Mesothelial cell of epicardium (in vitro differentiated cells): ENCODE measurements at regions not wholly inside any gene's neighbourhood (a gene's known extent, or its start where the extent isn't known, plus 50 kb on each side); places are given as distances from the start of the nearest gene placed in this dataset.
A peak's percentile ranks its signal among the peaks of the same experiment; 100 is the strongest.

Experiments used
- DNase-seq, 2 experiments: peaks; one replicate each; pipeline ENCODE4 v3.0.0; 2021; ENCODE audit warnings: low spot score in 2 of 2; ENCODE audit not compliant: unreplicated experiment in 2 of 2
- H3K27ac Mint-ChIP-seq: 2 replicates; pipeline ENCODE4 v1.8.0; 2021; ENCODE audit warnings: mixed read lengths
- H3K27me3 Mint-ChIP-seq: 2 replicates; pipeline ENCODE4 v1.8.0; 2021; ENCODE audit warnings: low read depth, mixed read lengths
- H3K36me3 Mint-ChIP-seq: 2 replicates; pipeline ENCODE4 v1.8.0; 2021; ENCODE audit warnings: mixed read lengths
- H3K4me1 Mint-ChIP-seq: 2 replicates; pipeline ENCODE4 v1.8.0; 2021; ENCODE audit warnings: mixed read lengths
- H3K4me3 Mint-ChIP-seq: 2 replicates; pipeline ENCODE4 v1.8.0; 2021; ENCODE audit warnings: mild to moderate bottlenecking, moderate library complexity, mixed read lengths
- H3K9me3 Mint-ChIP-seq: 2 replicates; pipeline ENCODE4 v1.8.0; 2021; ENCODE audit warnings: mixed read lengths
- TF ChIP-seq, protein P1 (sequence below): fragments of 200-600 bp; sonication (generic); IDR thresholded peaks from one replicate; pipeline ENCODE4 v1.5.0; 2021; ENCODE audit warnings: antibody characterized with exemption; ENCODE audit not compliant: unreplicated experiment

DNA sequence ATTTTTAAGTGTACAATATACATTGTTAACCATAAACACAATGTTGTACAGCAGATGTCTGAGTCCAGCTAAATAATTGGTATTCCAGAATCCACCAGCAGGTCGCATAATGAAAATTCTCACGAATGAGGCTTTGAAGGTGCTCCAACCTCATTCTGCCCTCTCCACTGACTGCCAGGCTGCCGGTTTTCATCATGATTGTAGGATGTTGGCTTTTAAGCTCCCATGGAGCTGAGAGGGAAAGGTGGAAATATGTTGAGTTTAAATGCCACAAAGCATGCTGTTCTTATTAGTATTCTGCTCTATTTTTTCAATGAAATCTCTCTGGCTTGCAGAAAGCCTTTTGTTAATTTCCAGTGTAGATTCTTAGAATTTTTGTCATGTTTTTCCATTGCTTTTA is 337.2 kb upstream of the DDI1 start:
- DNase-seq = no peak
- peaks cover 33% of the 10 kb centered on the region for H3K4me1 Mint-ChIP-seq
- no peaks in the 10 kb centered on the region for H3K36me3 Mint-ChIP-seq
- TF ChIP-seq, protein P1, sequence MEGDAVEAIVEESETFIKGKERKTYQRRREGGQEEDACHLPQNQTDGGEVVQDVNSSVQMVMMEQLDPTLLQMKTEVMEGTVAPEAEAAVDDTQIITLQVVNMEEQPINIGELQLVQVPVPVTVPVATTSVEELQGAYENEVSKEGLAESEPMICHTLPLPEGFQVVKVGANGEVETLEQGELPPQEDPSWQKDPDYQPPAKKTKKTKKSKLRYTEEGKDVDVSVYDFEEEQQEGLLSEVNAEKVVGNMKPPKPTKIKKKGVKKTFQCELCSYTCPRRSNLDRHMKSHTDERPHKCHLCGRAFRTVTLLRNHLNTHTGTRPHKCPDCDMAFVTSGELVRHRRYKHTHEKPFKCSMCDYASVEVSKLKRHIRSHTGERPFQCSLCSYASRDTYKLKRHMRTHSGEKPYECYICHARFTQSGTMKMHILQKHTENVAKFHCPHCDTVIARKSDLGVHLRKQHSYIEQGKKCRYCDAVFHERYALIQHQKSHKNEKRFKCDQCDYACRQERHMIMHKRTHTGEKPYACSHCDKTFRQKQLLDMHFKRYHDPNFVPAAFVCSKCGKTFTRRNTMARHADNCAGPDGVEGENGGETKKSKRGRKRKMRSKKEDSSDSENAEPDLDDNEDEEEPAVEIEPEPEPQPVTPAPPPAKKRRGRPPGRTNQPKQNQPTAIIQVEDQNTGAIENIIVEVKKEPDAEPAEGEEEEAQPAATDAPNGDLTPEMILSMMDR = peak; percentile 32
- H3K27me3 Mint-ChIP-seq = no peaks in the 10 kb centered on the region
- H3K9me3 Mint-ChIP-seq = peaks cover 5% of the 10 kb centered on the region
- H3K4me3 Mint-ChIP-seq = no peak overlapping the region
- H3K27ac Mint-ChIP-seq = no peak overlapping the region

DNA sequence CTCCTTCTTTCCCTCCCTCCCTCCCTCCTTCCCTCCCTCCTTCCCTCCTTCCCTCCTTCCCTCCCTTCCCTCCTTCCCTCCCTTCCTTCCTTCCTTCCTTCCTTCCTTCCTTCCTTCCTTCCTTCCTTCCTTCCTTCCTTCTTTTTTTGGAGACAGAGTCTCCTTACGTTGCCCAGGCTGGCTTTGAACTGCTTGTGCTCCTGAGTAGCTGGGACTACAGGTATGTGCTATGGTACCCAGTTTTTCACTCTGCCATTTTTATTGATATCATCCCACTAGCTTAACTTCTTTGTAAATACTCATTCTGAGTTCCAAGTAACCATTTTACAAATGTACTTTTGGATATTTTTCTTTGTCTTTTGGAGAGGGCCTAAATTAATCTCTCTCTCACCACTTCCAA is 336.8 kb upstream of the DDI1 start:
- no peak overlapping the region for H3K4me3 Mint-ChIP-seq
- peaks cover 5% of the 10 kb centered on the region for H3K9me3 Mint-ChIP-seq
- H3K27me3 Mint-ChIP-seq = no peaks in the 10 kb centered on the region
- H3K36me3 Mint-ChIP-seq = no peaks in the 10 kb centered on the region
- H3K27ac Mint-ChIP-seq = peak overlapping the region; percentile 26
- no peak for DNase-seq
- peaks cover 33% of the 10 kb centered on the region for H3K4me1 Mint-ChIP-seq
- TF ChIP-seq, protein P1 = no peak

DNA sequence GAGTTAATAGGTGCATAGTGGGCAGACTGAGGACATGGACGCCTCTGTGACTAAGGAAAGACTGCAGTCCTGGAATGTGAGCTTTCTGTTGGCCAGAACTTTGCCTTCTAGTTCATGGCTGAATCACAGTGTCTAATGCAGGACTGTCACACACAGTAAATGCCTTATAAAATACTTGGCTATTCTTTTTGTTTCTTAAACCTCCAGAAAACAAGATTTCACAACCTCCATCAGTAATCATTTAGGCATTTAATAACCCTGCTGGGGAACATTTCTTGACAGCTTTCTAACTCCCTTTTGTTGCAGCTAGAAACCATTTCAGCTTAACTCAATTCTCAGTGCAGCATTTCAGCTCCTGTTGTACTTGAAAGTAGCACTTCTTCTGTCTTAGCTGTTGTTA is 335.8 kb upstream of the DDI1 start:
- TF ChIP-seq, protein P1 = no peak
- Mint-ChIP-seq H3K27ac (peak overlapping the region; percentile 2), H3K36me3 (no peaks in the 10 kb centered on the region), H3K9me3 (peaks cover 5% of the 10 kb centered on the region), H3K4me1 (peaks cover 33% of the 10 kb centered on the region), H3K27me3 (no peaks in the 10 kb centered on the region), H3K4me3 (no peak overlapping the region)
- DNase-seq = no peak

DNA sequence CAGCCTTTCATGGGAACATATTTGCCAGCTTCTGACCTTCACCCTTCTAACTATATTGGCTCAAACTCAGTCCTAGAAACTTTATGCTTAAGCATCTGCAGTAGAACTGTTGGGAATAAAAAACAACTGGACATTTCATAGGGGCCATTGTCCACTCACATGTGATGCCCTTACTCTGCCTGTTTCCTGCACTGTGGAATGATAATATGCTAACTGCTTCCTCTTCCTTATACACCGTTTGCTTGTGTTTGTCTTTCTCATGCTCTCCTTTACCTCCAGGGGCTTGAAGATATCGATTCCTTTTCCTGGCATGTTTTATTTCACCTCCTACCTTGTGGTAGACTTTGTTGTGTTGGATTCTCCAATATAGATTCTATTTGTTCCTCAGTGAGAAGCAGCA is 333.0 kb upstream of the DDI1 start:
- DNase-seq = no peak
- H3K4me1 Mint-ChIP-seq = peaks cover 26% of the 10 kb centered on the region
- H3K27ac Mint-ChIP-seq = no peak overlapping the region
- peaks cover 3% of the 10 kb centered on the region for H3K9me3 Mint-ChIP-seq
- H3K27me3 Mint-ChIP-seq = no peaks in the 10 kb centered on the region
- TF ChIP-seq, protein P1 = no peak
- no peak overlapping the region for H3K4me3 Mint-ChIP-seq
- H3K36me3 Mint-ChIP-seq = no peaks in the 10 kb centered on the region

DNA sequence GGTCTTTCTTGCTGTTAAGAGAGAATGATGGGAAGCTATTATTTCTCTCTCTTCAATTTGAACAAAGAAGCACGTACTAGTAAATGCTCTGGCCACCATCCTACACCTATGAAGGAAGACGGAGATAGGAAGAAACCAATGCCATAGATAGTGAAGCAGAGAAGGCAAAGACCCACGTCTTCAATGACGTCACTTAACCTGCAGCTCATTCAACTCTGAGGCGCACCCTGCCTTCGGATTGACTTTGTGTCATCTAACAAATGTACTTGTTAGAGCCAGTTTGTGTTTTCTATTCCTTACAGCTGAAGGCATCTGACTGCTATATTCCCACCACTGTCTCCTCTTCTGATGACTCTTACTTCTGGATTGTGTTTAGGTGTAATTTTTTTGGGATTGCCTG is 332.5 kb upstream of the DDI1 start:
- Mint-ChIP-seq H3K4me3 (no peak overlapping the region), H3K27me3 (no peaks in the 10 kb centered on the region)
- TF ChIP-seq, protein P1 = no peak

DNA sequence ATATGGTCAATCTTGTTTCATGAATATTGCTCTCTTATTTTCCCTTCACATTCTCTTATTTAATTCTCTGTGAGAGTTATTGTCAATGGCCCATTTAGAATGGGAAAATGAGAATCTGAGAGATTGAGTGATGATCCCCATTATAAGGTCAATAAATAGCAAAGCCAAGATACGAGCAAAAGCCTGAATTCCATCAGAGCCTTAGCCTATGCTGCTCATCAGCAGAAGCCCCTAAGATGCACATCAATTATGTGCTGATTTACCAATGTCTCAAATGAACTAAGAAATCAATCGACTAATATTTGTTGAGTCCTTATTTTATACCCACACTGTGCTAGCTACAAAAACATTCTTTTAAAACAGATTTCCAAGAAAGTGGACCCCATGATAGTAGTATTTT is 330.8 kb upstream of the DDI1 start:
- DNase-seq = no peak
- Mint-ChIP-seq H3K4me3 (no peak overlapping the region), H3K4me1 (peaks cover 12% of the 10 kb centered on the region), H3K9me3 (peaks cover 20% of the 10 kb centered on the region), H3K27me3 (no peaks in the 10 kb centered on the region), H3K36me3 (no peaks in the 10 kb centered on the region), H3K27ac (no peak overlapping the region)
- TF ChIP-seq, protein P1 = no peak

More for the DNA sequence above, 332.5 kb upstream of the DDI1 start:
- H3K36me3 Mint-ChIP-seq = no peaks in the 10 kb centered on the region
- no peak for DNase-seq
- H3K4me1 Mint-ChIP-seq = peaks cover 26% of the 10 kb centered on the region
- H3K9me3 Mint-ChIP-seq = peaks cover 8% of the 10 kb centered on the region
- H3K27ac Mint-ChIP-seq = no peak overlapping the region
